ENCODE measurements at regions not wholly inside any gene's neighbourhood (a gene's known extent, or its start where the extent isn't known, plus 50 kb on each side); places are given as distances from the start of the nearest gene placed in this dataset.

DNA sequence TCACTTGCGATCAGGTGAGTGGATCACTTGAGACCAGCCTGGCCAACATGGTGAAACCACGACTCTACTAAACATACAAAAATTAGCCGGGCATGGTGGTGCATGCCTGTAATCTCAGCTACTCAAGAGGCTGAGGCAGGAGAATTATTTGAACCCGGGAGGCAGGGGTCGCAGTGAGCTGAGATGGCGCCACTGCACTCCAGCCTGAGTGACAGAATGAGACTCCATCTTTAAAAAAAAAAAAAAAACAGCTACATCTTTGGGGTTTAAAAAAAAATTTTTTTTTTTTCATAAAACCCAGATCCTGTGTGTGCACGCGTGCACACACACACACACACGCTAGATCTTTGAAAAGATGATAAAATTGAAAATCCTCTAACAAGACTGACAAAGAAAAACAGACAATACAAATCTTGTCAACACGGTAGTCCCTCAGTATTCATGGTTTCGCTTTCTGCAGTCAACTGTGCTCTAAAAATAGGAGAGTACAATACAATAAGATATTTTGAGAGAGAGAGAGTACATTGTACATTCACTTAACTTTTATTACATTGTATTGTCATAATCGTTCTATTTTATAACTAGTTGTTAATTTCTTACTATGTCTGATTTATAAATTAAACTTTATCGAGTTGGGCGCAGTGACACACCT lies 295.3 kb upstream of the RGS6 start:
- H3K36me3 Mint-ChIP-seq = peaks cover 37% of the 10 kb centered on the region

DNA sequence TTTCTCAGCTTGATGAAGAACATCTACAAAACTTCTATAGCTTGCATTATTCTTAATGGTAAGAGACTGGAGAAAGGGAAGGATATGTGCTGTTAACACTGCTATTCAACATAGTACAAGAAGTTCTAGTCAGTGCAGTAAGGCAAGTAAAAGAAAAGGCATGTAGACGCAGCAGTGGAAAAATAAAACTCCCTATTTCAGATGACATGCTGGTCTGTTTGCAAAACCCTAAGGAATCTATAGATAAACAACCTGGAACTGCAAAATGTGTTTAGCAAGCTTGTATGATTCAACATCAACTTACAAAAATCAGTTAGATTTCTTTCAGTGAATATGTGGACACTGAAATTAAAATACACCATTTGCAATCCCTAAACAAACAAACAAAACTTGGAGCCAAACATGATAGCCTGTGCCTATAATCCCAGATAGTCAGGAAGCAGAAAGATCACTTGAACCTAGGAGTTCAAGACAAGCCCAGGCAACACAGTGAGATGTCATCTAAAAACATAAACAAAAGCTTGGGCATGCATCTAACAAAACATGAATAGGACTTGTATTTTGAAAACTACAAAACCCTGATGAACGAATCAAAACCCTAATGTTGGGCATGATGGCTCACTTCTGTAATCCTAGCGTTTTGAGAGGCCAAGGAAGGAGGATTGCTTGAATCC lies 293.6 kb upstream of the RGS6 start:
- no peak overlapping the region for H3K4me3 Mint-ChIP-seq
- H3K9me3 Mint-ChIP-seq (ENCODE audit: low read depth) = no peaks in the 10 kb centered on the region
- peaks cover 39% of the 10 kb centered on the region for H3K36me3 Mint-ChIP-seq
- H3K27ac Mint-ChIP-seq = no peak overlapping the region
- H3K4me1 Mint-ChIP-seq (ENCODE audit: low read depth) = no peaks in the 10 kb centered on the region
- H3K27me3 Mint-ChIP-seq = no peaks in the 10 kb centered on the region

More for the DNA sequence above, 295.3 kb upstream of the RGS6 start:
- Mint-ChIP-seq H3K27me3 (no peaks in the 10 kb centered on the region), H3K4me1 (ENCODE audit: low read depth) (no peaks in the 10 kb centered on the region), H3K27ac (no peak overlapping the region), H3K4me3 (no peak overlapping the region), H3K9me3 (ENCODE audit: low read depth) (no peaks in the 10 kb centered on the region)

DNA sequence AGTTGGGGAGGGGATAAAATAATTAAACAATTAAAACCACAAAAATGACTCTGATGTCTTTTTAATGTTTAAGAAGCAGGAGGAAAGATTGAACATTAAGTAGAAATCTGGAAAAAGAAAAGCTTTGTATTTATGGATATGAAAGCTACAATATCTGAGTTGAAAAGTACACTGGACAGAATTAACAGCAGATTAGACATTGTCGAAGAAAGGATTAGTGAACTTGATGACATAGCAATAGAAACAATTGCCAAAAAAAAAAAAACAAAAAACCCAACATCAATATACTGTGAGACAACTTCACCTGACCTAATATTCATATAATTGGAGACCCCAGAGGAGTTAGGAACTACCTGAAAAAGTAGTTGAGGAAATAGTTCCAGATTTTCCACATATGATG lies 289.5 kb upstream of the RGS6 start:
- Mint-ChIP-seq H3K4me3 (no peak overlapping the region), H3K27me3 (no peaks in the 10 kb centered on the region)

DNA sequence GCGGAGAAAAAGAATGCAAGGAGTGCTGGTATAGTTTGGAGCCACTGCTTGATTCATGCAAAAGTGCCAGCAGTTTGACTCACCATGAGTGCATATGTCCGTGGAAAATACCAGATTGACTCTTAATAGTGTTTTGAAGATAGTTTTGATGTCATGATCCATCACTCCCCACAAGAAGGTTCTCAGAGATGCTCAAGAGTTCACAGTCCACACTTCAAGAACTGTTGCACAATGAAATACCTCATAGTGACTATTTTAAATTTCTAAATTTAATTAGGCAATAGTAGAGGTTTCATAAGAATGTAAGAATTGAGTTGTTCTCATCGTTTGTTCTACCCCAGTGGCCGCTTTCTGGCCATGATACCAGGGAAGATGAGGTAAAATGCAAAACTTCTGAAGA lies 286.6 kb upstream of the RGS6 start:
- Mint-ChIP-seq H3K27me3 (no peaks in the 10 kb centered on the region), H3K4me3 (no peak overlapping the region), H3K9me3 (ENCODE audit: low read depth) (peaks cover 3% of the 10 kb centered on the region), H3K27ac (no peak overlapping the region), H3K4me1 (ENCODE audit: low read depth) (no peaks in the 10 kb centered on the region), H3K36me3 (peaks cover 46% of the 10 kb centered on the region)

More for the DNA sequence above, 289.5 kb upstream of the RGS6 start:
- H3K36me3 Mint-ChIP-seq = peaks cover 41% of the 10 kb centered on the region
- no peaks in the 10 kb centered on the region for H3K4me1 Mint-ChIP-seq (ENCODE audit: low read depth)
- no peaks in the 10 kb centered on the region for H3K9me3 Mint-ChIP-seq (ENCODE audit: low read depth)
- no peak overlapping the region for H3K27ac Mint-ChIP-seq

DNA sequence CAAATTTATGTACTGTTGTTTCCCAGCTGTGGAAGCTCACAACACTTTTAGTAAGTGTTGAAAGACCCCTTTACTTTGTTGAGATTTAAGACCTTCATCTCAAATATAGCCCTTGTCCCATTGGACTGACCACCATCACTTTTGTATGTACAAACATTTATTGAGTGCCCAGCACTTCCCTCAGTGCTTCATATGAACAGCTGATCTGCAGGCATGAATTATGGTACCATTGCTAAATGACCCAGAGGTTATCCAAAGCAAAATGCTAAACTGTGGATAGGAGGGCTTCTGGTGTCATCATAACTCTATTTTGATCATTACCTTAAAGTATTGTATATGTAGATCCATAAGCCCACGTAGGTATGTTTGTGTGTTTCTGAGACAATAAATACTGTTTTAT lies 285.7 kb upstream of the RGS6 start:
- Mint-ChIP-seq H3K9me3 (ENCODE audit: low read depth) (peaks cover 6% of the 10 kb centered on the region), H3K27me3 (no peaks in the 10 kb centered on the region), H3K4me3 (no peak overlapping the region), H3K4me1 (ENCODE audit: low read depth) (no peaks in the 10 kb centered on the region), H3K27ac (no peak overlapping the region), H3K36me3 (peaks cover 50% of the 10 kb centered on the region)

DNA sequence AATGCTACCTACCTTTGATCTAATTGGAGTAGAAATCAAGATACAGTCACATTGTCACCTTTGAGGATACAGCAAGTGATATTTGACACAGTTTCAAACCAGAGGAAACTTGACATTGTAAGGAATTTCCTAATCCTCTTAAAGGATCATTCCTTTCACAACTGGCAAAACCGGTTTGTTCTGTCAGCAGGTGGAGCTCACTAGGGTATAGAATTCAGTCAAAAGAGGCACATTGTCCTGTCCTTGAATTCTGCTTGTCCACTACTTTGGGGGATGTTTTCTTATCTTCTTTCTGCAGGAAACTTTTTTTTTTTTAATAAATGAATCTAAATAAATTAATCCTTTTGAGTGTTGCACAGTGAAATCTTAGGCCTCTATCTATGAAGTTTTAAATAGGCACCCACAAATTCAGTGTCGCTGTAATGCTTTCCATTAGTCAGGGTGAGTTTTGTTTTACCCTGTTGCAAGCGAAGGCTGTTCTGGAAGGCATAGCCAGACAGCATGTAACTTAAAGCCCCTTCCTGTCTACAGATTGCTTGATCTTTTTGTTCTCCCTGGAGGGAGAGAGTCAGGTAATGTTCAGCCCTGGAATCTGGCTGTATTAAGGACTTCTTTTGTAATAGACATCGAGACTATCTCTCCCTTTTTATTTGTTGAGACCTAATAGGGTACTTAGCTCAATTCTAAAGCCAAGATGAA lies 285.0 kb upstream of the RGS6 start:
- H3K36me3 Mint-ChIP-seq = peaks cover 52% of the 10 kb centered on the region
- peaks cover 8% of the 10 kb centered on the region for H3K9me3 Mint-ChIP-seq (ENCODE audit: low read depth)
- H3K4me3 Mint-ChIP-seq = no peak overlapping the region
- H3K27me3 Mint-ChIP-seq = no peaks in the 10 kb centered on the region
- H3K27ac Mint-ChIP-seq = no peak overlapping the region
- no peaks in the 10 kb centered on the region for H3K4me1 Mint-ChIP-seq (ENCODE audit: low read depth)

DNA sequence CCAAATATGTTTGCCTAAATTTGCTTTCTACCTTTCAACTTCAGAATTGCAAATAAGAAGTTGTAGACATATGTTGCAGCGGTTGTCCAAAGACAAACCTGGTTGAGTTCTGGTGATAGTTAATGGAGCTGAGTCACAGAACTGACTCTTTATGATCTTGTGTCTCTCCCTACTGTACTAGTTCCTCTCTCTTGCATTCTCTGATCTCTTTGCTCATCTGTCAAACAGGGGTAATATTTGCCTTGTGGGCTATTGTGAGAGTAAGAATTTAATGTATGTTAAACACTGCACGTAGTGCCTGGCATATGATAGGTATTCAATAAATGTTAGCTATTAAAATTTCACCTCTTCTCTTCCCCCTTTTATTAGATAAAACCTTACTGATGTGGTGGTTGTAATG lies 283.5 kb upstream of the RGS6 start:
- H3K36me3 Mint-ChIP-seq = peaks cover 58% of the 10 kb centered on the region
- no peak overlapping the region for H3K4me3 Mint-ChIP-seq
- no peak overlapping the region for H3K27ac Mint-ChIP-seq
- H3K4me1 Mint-ChIP-seq (ENCODE audit: low read depth) = no peaks in the 10 kb centered on the region
- H3K9me3 Mint-ChIP-seq (ENCODE audit: low read depth) = peaks cover 8% of the 10 kb centered on the region
- H3K27me3 Mint-ChIP-seq = no peaks in the 10 kb centered on the region

DNA sequence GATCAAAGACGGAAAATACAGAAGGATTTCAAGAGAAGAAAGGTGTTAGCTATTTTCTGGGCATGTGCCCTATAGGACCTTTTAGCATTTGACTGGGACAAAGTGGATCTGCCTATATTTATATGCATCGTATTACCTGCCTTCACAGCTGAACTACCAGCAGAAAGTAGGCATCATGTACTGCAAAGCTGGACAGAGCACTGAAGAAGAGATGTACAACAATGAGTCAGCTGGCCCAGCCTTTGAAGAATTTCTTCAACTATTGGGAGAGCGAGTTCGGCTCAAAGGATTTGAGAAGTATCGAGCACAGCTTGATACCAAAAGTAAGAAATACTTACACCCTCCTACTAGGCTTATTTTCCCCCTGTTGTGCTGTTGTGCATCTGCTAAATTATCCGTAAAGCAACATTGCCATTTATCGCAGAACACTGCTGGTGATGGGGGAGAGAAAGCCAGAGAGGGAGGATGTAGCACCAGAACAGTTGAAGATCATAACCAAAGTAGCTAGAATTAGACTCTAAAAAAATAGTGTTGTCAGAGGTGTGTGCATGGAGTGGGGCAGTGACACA lies 282.0 kb upstream of the RGS6 start:
- Mint-ChIP-seq H3K27ac (no peak overlapping the region), H3K4me1 (ENCODE audit: low read depth) (no peaks in the 10 kb centered on the region), H3K36me3 (peaks cover 59% of the 10 kb centered on the region), H3K9me3 (ENCODE audit: low read depth) (peaks cover 8% of the 10 kb centered on the region), H3K27me3 (no peaks in the 10 kb centered on the region), H3K4me3 (no peak overlapping the region)

DNA sequence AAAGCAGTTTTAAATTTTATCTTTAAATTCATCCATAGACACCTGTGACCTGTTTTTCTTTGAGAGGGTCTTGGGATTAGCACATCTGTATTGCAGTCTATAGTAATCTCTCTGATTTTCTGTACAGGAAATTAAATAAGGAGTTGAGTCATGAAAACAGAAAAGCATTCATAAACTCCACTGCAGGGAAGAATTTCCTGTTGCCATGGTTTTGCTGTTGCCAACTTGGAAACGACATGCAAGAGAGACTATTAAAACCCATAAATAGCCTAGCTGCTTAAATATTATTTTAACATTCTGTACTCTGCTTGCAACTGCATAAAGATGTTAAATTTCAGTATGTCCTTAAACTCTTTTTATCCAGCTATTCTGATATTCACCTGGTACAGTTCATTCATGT lies 281.0 kb upstream of the RGS6 start:
- H3K27ac Mint-ChIP-seq = no peak overlapping the region

DNA sequence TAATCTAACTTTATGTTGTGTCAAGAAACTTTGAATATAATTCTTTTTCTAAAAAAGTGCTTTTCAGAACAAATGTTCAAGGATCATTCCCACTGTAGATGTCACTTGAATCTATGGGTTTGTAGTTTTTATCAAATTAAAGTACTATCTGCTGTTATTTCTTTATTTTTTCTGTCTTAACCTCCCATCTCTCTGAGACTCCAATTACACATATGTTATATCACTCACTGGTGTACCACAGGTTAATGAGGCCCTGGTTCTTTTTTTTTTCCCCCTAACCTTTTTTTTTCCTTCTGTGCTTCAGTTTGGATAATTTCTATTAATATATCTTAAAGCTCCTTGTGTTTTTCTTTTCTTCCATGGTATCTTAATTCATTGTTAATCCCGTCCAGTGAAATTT lies 279.9 kb upstream of the RGS6 start:
- H3K27ac Mint-ChIP-seq = no peak overlapping the region
- no peaks in the 10 kb centered on the region for H3K27me3 Mint-ChIP-seq
- H3K4me3 Mint-ChIP-seq = no peak overlapping the region
- H3K36me3 Mint-ChIP-seq = peaks cover 53% of the 10 kb centered on the region
- peaks cover 8% of the 10 kb centered on the region for H3K9me3 Mint-ChIP-seq (ENCODE audit: low read depth)
- no peaks in the 10 kb centered on the region for H3K4me1 Mint-ChIP-seq (ENCODE audit: low read depth)

More for the DNA sequence above, 281.0 kb upstream of the RGS6 start:
- Mint-ChIP-seq H3K36me3 (peaks cover 59% of the 10 kb centered on the region), H3K4me1 (ENCODE audit: low read depth) (no peaks in the 10 kb centered on the region), H3K4me3 (no peak overlapping the region), H3K27me3 (no peaks in the 10 kb centered on the region), H3K9me3 (ENCODE audit: low read depth) (peaks cover 8% of the 10 kb centered on the region)

DNA sequence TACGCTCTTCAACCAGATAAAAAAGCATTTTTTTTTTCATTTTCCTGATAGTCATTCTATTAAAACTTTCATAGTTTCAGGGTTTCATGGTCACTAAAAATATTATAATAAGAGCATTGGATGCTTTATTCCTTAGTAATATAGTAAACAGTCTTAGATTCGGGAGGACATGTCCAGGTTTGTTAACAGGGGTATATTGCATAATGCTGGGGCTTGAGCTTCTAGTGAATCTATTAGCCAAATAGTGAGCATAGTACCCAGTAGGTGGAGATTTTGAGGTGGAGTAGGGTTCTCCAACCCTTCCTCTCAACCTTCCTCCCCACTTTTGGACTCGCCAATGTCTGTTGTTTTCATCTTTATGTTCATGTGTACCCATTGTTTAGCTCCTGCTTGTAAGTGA lies 277.4 kb upstream of the RGS6 start:
- no peaks in the 10 kb centered on the region for H3K27me3 Mint-ChIP-seq
- H3K9me3 Mint-ChIP-seq (ENCODE audit: low read depth) = peaks cover 8% of the 10 kb centered on the region
- H3K4me3 Mint-ChIP-seq = no peak overlapping the region
- peaks cover 47% of the 10 kb centered on the region for H3K36me3 Mint-ChIP-seq
- H3K4me1 Mint-ChIP-seq (ENCODE audit: low read depth) = peaks cover 10% of the 10 kb centered on the region
- H3K27ac Mint-ChIP-seq = no peak overlapping the region

DNA sequence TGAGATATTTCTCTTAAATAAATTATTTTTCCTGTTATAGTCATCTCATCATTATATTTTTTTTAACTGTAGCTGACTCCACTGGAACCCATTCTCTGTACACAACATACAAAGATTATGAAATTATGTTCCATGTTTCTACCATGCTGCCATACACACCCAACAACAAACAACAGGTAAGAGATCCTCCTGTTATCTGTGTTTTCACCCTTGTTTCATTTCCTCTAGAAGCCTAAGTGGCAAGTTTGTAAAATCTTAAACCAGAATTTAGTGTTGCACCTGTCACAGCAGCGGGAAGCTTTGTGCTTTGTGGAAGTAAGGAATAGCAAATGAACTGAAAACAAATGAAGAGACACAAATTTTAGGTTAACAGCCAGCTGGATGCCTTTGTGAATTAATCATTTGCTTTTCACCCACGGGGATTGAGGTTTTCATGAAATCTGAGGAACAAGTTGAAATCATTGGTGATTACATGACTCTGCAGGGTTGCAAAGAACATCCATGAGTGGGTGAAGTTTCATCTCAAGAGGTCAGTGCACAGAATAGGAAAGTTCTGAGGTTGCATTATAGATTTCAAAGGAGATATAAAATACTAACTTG lies 273.9 kb upstream of the RGS6 start:
- H3K9me3 Mint-ChIP-seq (ENCODE audit: low read depth) = no peaks in the 10 kb centered on the region
- H3K27me3 Mint-ChIP-seq = no peaks in the 10 kb centered on the region
- H3K4me3 Mint-ChIP-seq = no peak overlapping the region
- peaks cover 31% of the 10 kb centered on the region for H3K36me3 Mint-ChIP-seq
- no peak overlapping the region for H3K27ac Mint-ChIP-seq
- peaks cover 10% of the 10 kb centered on the region for H3K4me1 Mint-ChIP-seq (ENCODE audit: low read depth)

DNA sequence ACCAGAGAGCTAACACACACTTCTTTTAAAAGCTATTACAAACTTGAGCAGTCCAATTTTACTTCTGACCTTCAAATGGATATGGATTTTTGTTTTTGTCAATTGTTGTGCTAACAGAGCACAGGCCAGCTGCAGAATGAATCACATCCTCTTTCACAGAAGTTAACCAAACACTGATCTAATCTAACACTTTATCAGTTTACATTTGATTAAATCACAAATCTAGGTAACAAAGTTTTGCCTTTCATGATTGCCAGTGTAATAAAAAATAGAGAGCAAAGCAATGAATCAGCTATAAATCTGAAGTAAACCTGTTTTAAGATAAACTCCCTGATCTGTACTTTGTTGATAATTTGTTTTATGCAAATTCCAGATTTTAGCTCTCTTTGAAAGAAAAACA lies 273.1 kb upstream of the RGS6 start:
- Mint-ChIP-seq H3K4me1 (ENCODE audit: low read depth) (peaks cover 10% of the 10 kb centered on the region), H3K4me3 (no peak overlapping the region), H3K9me3 (ENCODE audit: low read depth) (no peaks in the 10 kb centered on the region), H3K27me3 (no peaks in the 10 kb centered on the region), H3K36me3 (peaks cover 27% of the 10 kb centered on the region), H3K27ac (no peak overlapping the region)

DNA sequence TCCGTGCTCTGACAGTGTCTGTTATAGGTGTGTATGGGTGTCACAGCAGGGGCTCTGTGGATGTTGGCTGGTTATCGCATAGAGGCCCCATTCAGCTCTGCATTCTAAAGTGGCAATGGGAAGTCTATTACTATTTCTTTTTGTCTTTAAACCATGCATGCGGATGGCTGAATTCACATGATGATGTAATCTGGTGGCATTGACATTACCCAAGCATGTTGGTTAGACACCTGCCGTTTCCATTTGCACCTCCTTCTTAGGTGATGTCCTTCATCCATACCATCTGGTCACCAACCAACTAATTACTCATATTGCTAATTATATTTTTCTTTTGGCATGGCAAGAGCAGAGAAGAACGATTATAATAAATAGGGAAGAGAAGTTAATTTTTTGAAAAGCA lies 270.8 kb upstream of the RGS6 start:
- Mint-ChIP-seq H3K27me3 (no peaks in the 10 kb centered on the region), H3K4me3 (no peak overlapping the region), H3K36me3 (peaks cover 19% of the 10 kb centered on the region), H3K27ac (no peak overlapping the region), H3K4me1 (ENCODE audit: low read depth) (peaks cover 10% of the 10 kb centered on the region), H3K9me3 (ENCODE audit: low read depth) (no peaks in the 10 kb centered on the region)

DNA sequence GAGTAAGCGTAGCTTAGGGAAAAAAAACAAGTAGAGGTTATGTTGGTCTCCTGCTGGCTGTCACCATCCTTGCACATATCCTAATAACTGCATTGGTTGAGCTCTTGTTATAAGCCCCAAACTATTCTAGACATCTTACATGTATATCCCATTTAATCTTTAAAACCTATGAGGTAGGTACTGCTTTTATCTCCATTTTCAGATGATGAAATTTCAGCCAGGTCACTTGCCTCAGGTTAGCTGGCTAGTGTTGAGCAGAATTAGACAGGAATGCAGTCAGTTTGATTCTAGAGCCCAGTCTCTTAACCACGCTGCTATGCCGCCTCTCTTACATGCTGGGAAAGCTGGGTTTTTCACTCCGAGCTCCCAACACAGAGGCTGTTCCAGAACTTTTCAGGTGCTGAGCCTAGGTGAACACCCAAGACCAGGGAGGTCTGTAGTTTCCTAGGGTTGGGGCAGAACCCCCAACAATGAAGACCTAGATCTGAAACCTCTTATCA lies 269.9 kb upstream of the RGS6 start:
- no peaks in the 10 kb centered on the region for H3K27me3 Mint-ChIP-seq
- H3K4me1 Mint-ChIP-seq (ENCODE audit: low read depth) = peaks cover 10% of the 10 kb centered on the region
- H3K9me3 Mint-ChIP-seq (ENCODE audit: low read depth) = no peaks in the 10 kb centered on the region
- no peak overlapping the region for H3K27ac Mint-ChIP-seq
- no peak overlapping the region for H3K4me3 Mint-ChIP-seq
- H3K36me3 Mint-ChIP-seq = peaks cover 21% of the 10 kb centered on the region
